ENCODE measurements at regions not wholly inside any gene's neighbourhood (a gene's known extent, or its start where the extent isn't known, plus 50 kb on each side); places are given as distances from the start of the nearest gene placed in this dataset.

DNA sequence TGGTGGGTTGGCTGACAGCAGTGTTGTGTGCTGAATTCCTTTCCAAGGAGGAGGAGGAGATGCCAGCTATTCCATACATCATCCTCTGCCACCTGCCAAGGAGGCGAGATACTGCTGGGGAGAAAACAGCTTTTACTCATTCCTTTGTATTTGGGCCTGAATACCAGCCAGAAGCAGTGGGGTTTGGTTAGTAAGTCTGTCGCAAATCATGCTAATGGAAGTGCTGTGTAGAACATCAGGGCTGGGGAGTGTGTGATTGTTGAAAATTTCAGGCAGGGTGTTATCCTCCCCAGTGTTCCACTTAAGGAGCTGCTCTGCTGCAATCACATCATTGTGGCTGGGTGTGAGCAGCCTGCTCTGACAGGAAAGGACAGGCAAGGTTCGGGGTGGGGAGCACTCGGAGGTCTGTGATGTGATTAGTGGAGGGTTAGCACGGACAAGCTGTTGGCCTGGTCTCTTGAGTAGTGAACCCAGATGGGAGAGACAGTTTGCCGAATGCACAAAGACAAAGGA is 128.2 kb upstream of the DLX2 start:
- H3K36me3 Mint-ChIP-seq (ENCODE audit: insufficient read depth), result no peaks in the 10 kb centered on the region
- no peak for ATAC-seq
- no peak overlapping the region for H3K4me3 Mint-ChIP-seq
- no peak for DNase-seq
- H3K27me3 Mint-ChIP-seq (ENCODE audit: low read depth), result peaks cover 16% of the 10 kb centered on the region
- no peaks in the 10 kb centered on the region for H3K9me3 Mint-ChIP-seq
- H3K4me1 Mint-ChIP-seq (ENCODE audit: low read depth), result peaks cover 41% of the 10 kb centered on the region

DNA sequence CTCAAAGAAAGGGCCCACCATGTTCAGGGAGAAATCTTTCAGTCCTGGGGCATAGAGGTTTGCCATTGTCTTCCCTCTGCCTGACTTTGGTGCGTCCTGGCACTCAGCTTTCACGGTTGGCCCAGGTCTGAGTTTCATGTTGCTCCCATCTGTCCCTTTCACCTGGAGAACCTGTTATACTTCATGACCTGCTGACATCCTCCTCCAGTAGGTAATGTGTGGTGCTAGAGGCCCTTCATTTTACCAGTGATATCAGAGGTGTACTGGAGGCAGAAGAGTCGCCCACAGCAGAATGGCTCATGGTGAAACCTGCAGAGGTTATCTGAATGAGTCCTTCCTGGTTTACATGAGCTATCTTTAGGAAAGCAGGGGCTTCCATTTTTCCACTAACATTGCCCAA is 128.8 kb upstream of the DLX2 start:
- H3K27me3 Mint-ChIP-seq (ENCODE audit: low read depth), result peaks cover 18% of the 10 kb centered on the region
- no peaks in the 10 kb centered on the region for H3K36me3 Mint-ChIP-seq (ENCODE audit: insufficient read depth)
- H3K9me3 Mint-ChIP-seq, result no peaks in the 10 kb centered on the region
- H3K4me1 Mint-ChIP-seq (ENCODE audit: low read depth), result peaks cover 39% of the 10 kb centered on the region
- ATAC-seq (no peak), DNase-seq (no peak)
- no peak overlapping the region for H3K4me3 Mint-ChIP-seq

DNA sequence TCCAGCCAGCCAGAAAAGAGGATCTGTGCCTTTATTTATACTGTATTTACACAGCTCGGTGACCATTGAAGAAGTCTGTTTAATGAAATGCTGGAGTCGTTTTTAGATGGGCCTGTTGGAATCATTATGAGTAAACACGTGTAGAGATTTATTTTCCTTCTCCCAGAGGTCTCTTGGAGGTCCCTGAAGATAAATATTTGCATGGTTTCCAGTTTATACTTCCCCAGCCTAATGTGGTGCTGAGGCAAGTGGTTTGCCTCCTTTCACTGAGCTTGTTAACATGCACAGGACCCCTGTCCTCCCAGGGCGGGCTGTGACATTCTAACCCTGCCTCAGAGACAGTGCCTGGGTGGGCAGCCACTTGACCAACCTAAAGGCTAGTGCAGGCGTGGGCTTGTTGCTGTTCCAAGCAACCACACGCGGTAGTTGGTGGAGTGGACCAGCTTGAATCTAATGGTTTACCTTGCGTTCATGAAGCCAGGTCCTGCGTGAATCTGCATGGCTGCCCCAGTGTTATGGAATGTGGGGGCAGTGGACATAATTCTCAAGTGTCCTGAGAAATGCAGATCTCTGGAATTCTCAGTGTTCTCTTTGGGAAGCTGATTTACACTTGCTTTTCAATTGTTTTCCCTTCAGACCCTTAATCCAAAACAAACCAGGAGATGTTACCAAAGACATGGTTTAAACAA is 130.2 kb upstream of the DLX2 start:
- Mint-ChIP-seq H3K4me1 (ENCODE audit: low read depth) (peaks cover 37% of the 10 kb centered on the region), H3K4me3 (no peak overlapping the region), H3K27me3 (ENCODE audit: low read depth) (peaks cover 21% of the 10 kb centered on the region), H3K36me3 (ENCODE audit: insufficient read depth) (no peaks in the 10 kb centered on the region), H3K9me3 (no peaks in the 10 kb centered on the region)
- DNase-seq, result no peak
- ATAC-seq, result no peak

DNA sequence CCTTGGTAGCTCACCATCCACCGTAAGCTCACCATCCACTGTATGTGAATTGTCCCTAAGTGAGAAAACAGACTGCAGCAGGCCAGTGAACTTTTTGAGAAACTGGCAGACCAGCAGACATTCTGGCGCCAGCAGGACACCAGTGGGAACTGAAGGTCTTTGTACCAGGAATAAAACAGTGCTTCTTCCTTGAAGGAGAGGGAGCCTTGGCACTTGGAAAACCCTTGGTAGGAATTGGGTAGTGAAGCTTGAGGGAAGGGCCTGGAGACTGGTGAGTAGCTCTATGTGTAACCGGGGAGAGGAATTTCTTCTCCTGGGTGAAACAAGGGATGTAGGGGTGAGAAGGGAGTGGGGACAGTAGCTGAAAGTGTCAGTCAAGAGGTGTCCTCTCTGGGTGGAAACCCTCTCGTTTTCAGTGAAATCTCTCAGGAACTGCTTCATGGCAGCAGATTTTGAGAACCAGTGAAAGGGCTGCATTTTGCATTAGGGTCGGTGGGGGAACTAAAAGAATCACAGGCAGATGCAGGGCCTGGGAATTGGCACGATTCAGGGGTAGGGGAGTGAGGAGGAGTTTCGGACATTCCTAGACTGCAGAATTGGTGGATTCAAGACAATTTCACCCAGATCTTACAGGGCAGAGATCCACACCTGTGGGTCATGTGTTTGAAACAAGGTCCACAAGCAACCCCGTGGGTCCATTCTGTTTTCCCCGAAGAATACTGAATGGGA is 131.5 kb upstream of the DLX2 start:
- no peak for DNase-seq
- Mint-ChIP-seq H3K9me3 (no peaks in the 10 kb centered on the region), H3K36me3 (ENCODE audit: insufficient read depth) (no peaks in the 10 kb centered on the region), H3K27me3 (ENCODE audit: low read depth) (peaks cover 26% of the 10 kb centered on the region), H3K4me1 (ENCODE audit: low read depth) (peaks cover 25% of the 10 kb centered on the region), H3K4me3 (peak overlapping the region; percentile 81)
- ATAC-seq, result no peak

DNA sequence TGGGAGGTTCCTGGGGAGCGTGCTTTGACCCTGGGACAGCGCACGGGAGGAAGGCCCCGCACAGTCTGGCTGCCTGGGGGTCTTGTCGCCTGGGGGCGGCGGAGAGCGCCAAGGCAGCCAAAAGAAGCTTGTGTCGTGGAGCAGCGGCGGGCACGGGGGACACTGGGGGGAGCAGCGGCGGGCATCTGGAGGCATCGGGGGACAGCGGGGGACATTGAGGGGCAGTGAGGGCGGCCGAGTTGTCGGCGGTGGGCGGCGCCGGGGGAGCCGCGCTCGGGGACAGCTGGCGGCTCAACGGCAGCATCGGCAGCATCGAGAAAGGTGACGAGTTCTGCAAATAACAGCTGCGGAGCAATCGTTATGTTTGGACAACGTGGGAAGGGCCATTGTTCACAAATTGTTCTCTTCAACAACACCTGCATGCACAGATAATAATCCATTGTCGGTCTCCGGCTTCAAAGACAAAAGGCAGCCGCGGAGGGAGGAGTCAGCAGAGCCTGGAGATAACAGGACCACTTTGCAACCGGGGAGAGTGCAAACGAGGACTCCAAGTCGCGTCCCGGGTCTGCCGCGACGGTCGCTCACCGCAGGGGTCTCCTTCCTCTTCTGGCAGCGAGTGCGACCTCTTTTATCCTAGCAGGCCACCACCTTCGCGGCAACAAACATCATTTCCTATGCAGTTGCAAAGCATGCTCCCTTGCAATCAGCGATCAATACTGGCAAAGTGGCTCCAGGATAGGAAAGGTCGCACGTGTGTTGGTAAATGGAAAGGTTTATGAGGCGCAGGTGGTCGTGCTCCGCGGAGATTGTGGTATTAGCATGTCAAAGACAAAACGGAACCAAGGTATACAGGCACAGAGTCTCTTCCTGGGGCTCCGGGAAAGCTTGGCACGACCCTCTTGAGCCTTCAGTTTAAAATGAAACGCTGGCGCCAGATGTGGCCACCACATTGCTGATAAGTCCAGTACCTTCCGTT is 132.3 kb upstream of the DLX2 start:
- no peaks in the 10 kb centered on the region for H3K36me3 Mint-ChIP-seq (ENCODE audit: insufficient read depth)
- H3K4me1 Mint-ChIP-seq (ENCODE audit: low read depth), result peaks cover 19% of the 10 kb centered on the region
- H3K9me3 Mint-ChIP-seq, result no peaks in the 10 kb centered on the region
- H3K27me3 Mint-ChIP-seq (ENCODE audit: low read depth), result peaks cover 29% of the 10 kb centered on the region
- peak; percentile 78 to 81 for ATAC-seq
- DNase-seq, result peak; percentile 20
- H3K4me3 Mint-ChIP-seq, result peak overlapping the region; percentile 81

DNA sequence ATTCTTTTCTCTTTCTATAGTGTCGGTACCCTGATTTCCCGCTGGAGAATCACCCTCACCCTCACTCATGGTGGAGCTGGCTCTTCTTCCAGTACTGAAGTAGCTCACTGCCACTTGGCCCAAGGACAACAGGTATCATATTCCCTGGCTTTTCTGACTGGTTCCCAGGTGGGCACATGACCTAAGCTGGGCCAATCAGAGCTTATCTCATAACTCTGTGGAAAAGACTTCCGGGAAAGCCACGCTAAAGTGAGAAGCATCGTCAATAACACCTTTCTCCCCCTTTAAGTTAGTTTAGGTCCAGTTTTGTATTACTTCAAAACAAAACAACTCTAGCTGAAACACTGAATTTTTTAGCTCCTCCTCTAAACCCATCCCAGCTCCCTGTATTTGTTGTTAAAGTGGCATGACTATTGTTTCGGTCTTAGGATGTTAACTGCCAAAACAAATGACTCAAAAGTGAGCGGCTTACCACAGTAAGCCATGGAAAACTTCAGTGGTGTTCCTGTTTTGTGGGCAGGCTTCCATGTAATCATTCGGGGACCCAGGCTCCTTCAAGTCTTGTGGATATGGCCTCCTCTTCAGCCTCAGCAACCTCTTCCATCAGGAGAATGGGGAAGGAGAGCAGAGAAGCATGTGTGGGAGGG is 137.4 kb upstream of the DLX2 start:
- no peaks in the 10 kb centered on the region for H3K9me3 Mint-ChIP-seq
- H3K4me1 Mint-ChIP-seq (ENCODE audit: low read depth), result peaks cover 4% of the 10 kb centered on the region
- DNase-seq, result no peak
- H3K27me3 Mint-ChIP-seq (ENCODE audit: low read depth), result peaks cover 18% of the 10 kb centered on the region
- no peak overlapping the region for H3K4me3 Mint-ChIP-seq
- no peaks in the 10 kb centered on the region for H3K36me3 Mint-ChIP-seq (ENCODE audit: insufficient read depth)
- no peak for ATAC-seq

DNA sequence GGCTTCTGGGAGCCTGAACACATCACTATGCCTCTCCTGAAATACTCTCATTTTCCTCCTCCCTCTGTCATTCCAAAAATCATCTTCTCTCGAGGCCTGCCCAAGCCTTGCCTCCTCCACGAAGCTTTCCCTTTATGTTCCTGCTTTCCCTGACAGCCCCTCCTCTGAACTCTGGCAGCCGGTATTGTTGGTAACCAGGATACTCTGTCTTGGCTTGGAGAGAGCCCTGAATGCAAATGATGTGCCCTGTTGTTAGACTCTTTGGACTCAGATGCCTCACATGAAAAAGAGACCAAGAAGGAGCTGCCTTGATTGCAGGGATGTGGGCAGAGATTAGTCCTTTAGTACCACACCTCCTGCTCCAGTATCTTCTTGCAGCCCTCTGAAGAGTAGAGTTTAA is 138.5 kb upstream of the DLX2 start:
- peaks cover 17% of the 10 kb centered on the region for H3K27me3 Mint-ChIP-seq (ENCODE audit: low read depth)
- H3K36me3 Mint-ChIP-seq (ENCODE audit: insufficient read depth), result no peaks in the 10 kb centered on the region
- H3K4me1 Mint-ChIP-seq (ENCODE audit: low read depth), result peaks cover 1% of the 10 kb centered on the region
- ATAC-seq (no peak), DNase-seq (no peak)
- H3K4me3 Mint-ChIP-seq, result no peak overlapping the region
- no peaks in the 10 kb centered on the region for H3K9me3 Mint-ChIP-seq

DNA sequence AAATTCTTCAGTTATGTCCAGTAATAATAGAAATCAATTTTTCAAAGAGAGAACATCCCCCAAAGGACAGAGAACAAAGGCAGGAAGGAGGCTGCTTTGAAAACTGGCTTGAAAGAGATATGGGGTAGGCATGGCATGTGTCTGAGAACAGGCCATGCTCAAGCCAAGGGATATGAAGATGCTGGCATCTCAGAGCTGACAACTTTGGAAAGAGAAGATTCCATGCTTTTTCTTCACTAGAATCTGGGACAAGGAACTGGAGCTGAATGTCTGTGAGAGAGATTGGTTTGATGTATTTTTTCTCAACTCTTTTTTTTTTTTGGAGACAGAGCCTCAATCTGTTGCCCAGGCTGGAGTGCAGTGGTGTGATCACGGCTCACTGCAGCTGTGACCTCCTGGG is 139.8 kb upstream of the DLX2 start:
- Mint-ChIP-seq H3K36me3 (ENCODE audit: insufficient read depth) (no peaks in the 10 kb centered on the region), H3K4me1 (ENCODE audit: low read depth) (peaks cover 1% of the 10 kb centered on the region), H3K9me3 (no peaks in the 10 kb centered on the region), H3K4me3 (no peak overlapping the region), H3K27me3 (ENCODE audit: low read depth) (peaks cover 13% of the 10 kb centered on the region)
- no peak for ATAC-seq
- DNase-seq, result no peak

DNA sequence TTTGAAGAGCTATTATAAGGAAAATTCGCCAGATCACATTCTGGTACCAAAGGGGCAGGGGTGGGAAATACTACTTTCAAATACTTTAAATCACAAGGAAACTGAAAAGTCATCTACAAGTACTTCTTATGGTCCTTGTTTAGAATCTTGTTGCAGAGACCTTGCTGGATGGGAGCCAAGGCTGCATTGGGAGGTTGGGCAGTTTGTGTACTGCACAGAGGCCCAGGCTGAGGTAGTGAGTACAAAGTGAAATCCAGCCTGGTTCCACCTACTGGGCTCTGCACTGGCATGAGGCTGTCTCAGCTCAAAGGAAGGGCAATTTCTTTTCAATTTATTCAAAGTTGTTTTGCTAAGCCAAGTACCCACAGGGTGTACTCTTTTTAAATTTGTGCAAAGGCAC is 140.3 kb upstream of the DLX2 start:
- no peak overlapping the region for H3K4me3 Mint-ChIP-seq
- H3K36me3 Mint-ChIP-seq (ENCODE audit: insufficient read depth), result no peaks in the 10 kb centered on the region
- H3K4me1 Mint-ChIP-seq (ENCODE audit: low read depth), result peaks cover 1% of the 10 kb centered on the region
- no peak for DNase-seq
- ATAC-seq, result no peak
- H3K27me3 Mint-ChIP-seq (ENCODE audit: low read depth), result peaks cover 13% of the 10 kb centered on the region
- H3K9me3 Mint-ChIP-seq, result no peaks in the 10 kb centered on the region

DNA sequence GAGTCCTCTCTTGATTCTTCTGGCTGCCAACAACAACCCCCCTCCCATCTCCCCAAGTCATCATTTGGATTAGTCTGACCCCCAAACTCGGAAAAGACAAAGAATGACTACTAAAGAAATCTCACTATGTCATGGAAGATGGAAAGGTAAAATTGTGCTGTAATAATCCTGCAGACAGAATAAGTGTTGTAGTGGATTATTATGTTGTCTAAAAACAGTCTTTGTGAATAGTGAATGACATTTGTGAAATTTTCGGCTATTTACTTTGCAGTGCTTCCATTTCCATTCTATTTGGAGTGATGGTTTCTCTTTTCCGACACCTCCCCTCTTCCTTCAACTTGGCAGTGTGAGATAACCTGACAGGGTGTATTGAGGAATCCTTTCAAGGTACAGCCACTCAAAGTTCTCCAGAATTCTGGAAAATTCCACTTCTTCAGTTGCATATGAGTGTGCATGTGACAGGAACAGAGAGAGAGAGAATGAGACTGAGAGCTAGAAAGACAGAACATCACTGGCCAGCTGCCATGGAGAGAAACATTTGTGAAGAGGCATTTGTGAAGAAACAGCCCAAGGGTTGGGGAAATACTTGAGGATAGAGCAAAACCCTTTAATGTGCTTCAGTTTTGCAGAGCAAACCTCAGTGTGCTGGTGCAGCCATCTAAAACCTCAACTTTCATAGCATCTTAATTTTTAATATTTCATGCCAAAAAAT is 141.9 kb upstream of the DLX2 start:
- Mint-ChIP-seq H3K27me3 (ENCODE audit: low read depth) (peaks cover 5% of the 10 kb centered on the region), H3K9me3 (no peaks in the 10 kb centered on the region), H3K36me3 (ENCODE audit: insufficient read depth) (no peaks in the 10 kb centered on the region), H3K4me1 (ENCODE audit: low read depth) (peaks cover 1% of the 10 kb centered on the region), H3K4me3 (no peak overlapping the region)
- DNase-seq, result no peak
- no peak for ATAC-seq

DNA sequence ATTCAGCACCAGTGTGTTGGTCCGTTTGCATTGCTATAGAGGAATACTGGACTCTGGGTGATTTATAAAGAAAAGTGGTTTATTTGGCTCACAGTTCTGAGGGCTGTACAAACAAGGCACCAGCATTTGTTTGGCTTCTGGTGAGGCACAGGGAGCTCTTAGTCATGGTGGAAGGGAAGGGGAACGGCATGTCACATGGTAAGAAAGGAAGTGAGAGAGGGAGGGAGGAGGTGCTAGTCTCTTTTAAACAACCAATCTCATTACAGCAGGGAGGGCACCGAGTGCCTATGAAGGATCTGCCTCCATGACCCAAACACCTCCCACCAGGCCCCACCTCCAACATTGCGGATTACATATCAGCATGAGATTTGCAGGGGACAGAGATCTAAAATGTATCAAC is 143.9 kb upstream of the DLX2 start:
- H3K27me3 Mint-ChIP-seq (ENCODE audit: low read depth), result peaks cover 3% of the 10 kb centered on the region
- DNase-seq (no peak), ATAC-seq (peak in 1 of 2 donors; percentile 18)
- H3K4me3 Mint-ChIP-seq, result no peak overlapping the region
- H3K9me3 Mint-ChIP-seq, result no peaks in the 10 kb centered on the region
- H3K4me1 Mint-ChIP-seq (ENCODE audit: low read depth), result peaks cover 5% of the 10 kb centered on the region
- H3K36me3 Mint-ChIP-seq (ENCODE audit: insufficient read depth), result no peaks in the 10 kb centered on the region

DNA sequence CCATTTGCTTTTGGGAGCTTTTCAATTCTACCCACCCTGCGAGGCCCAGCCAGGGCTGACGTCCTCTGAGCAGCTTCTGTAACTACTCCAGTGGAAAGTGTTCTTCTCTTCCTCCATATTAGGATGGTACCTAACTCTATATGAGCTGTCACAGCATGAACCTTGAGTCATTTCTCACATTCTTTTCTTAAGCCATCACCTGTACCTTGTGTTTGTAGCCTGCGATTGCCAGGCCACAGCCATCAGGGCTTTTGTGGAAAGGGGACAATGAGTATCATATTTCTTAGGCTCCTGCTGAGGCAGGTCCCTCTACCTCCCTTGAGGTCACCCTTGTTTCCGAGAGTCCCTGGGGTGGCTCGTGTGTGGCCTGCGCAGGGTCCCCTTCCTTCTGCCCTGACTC is 144.5 kb upstream of the DLX2 start:
- DNase-seq (no peak), ATAC-seq (no peak)
- Mint-ChIP-seq H3K4me1 (ENCODE audit: low read depth) (peaks cover 5% of the 10 kb centered on the region), H3K36me3 (ENCODE audit: insufficient read depth) (no peaks in the 10 kb centered on the region), H3K4me3 (no peak overlapping the region), H3K9me3 (no peaks in the 10 kb centered on the region), H3K27me3 (ENCODE audit: low read depth) (peaks cover 3% of the 10 kb centered on the region)

DNA sequence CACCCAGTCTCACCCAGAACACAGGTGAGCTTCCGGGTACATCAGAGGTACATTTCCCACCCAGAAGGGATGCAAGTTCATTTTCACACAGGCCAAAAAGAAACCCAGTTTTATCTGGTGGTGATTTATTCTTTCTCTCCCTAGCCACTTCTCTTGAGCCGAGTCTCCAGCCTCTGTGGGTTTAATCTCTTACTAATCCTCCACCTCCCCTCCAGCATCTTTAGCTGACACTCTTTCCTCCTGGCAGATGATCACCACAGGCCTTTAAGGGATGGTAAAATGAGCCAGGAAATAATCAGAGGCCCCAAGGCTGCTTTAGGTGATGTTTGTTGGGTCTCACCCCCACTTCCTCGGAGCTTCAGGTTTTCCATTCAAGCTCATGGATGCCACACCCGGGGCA is 145.7 kb upstream of the DLX2 start:
- Mint-ChIP-seq H3K27me3 (ENCODE audit: low read depth) (peaks cover 3% of the 10 kb centered on the region), H3K4me3 (no peak overlapping the region), H3K4me1 (ENCODE audit: low read depth) (peaks cover 12% of the 10 kb centered on the region), H3K9me3 (peaks cover 2% of the 10 kb centered on the region), H3K36me3 (ENCODE audit: insufficient read depth) (no peaks in the 10 kb centered on the region)
- ATAC-seq (no peak), DNase-seq (no peak)
